WTC11 (cell line): ENCODE measurements at regions not wholly inside any gene's neighbourhood (a gene's known extent, or its start where the extent isn't known, plus 50 kb on each side); places are given as distances from the start of the nearest gene placed in this dataset.
A peak's percentile ranks its signal among the peaks of the same experiment; 100 is the strongest.

ENCODE experiments used
- ATAC-seq: fragments of 200-7000 bp; cut with Tn5 transposase; 2 replicates; pipeline ENCODE4 v1.10.0; 2021; ENCODE audit warnings: mild to moderate bottlenecking, moderate library complexity
- CTCF ChIA-PET: fragments of 300-600 bp; sonication (Branson Sonifier 250); formaldehyde crosslinking; loops from one replicate; lab custom pipeline; 2021; ENCODE audit warnings: antibody characterized with exemption; lab: Charles Lee
- POLR2A ChIA-PET: fragments of 350-600 bp; sonication (Branson Sonifier 250); formaldehyde crosslinking; loops from one replicate; lab custom pipeline; 2021; ENCODE audit warnings: antibody characterized with exemption; lab: Charles Lee
- DNase-seq: peaks from one replicate; pipeline ENCODE4 v3.0.0; 2021; ENCODE audit warnings: low spot score
- H3K27ac Mint-ChIP-seq: 2 replicates; pipeline ENCODE4 v1.8.0; 2021; ENCODE audit warnings: mixed read lengths
- H3K27me3 Mint-ChIP-seq: 2 replicates; pipeline ENCODE4 v1.8.0; 2021; ENCODE audit warnings: low read depth, mild to moderate bottlenecking, moderate library complexity, mixed read lengths
- H3K36me3 Mint-ChIP-seq: 2 replicates; pipeline ENCODE4 v1.8.0; 2021; ENCODE audit warnings: mixed read lengths
- H3K4me1 Mint-ChIP-seq: 2 replicates; pipeline ENCODE4 v1.8.0; 2022; ENCODE audit warnings: mixed read lengths
- H3K4me3 Mint-ChIP-seq: 2 replicates; pipeline ENCODE4 v1.8.0; 2021; ENCODE audit warnings: mild to moderate bottlenecking, moderate library complexity, mixed read lengths
- H3K9me3 Mint-ChIP-seq: 2 replicates; pipeline ENCODE4 v1.8.0; 2021; ENCODE audit warnings: mixed read lengths
- ATF1 ChIP-seq: sonication (generic); formaldehyde crosslinking; IDR thresholded peaks from 2 replicates; pipeline ENCODE4 v1.8.1; 2023; ENCODE audit warnings: mild to moderate bottlenecking, moderate library complexity, missing genetic modification reagents
- IRF2 ChIP-seq: sonication (generic); formaldehyde crosslinking; IDR thresholded peaks from 2 replicates; pipeline ENCODE4 v1.8.0; 2022; ENCODE audit warnings: low read depth, missing genetic modification reagents, borderline replicate concordance
- JUN ChIP-seq: sonication (generic); formaldehyde crosslinking; IDR thresholded peaks from 2 replicates; pipeline ENCODE4 v1.8.0; 2023; ENCODE audit warnings: mild to moderate bottlenecking, missing genetic modification reagents
- KAT7 ChIP-seq: sonication (generic); formaldehyde crosslinking; IDR thresholded peaks from 2 replicates; pipeline ENCODE4 v1.8.1; 2023; ENCODE audit warnings: missing genetic modification reagents, mild to moderate bottlenecking, borderline replicate concordance
- NFATC4 ChIP-seq: fragments of 250-450 bp; sonication (Bioruptor Pico); IDR thresholded peaks from 2 replicates; pipeline ENCODE4 v1.9.0; 2021; ENCODE audit warnings: mild to moderate bottlenecking
- OVOL2 ChIP-seq: fragments of 250-450 bp; sonication (Bioruptor Pico); IDR thresholded peaks from 2 replicates; pipeline ENCODE4 v1.9.0; 2021; ENCODE audit warnings: mild to moderate bottlenecking, borderline replicate concordance
- RELA ChIP-seq: sonication (generic); formaldehyde crosslinking; IDR thresholded peaks from 2 replicates; pipeline ENCODE4 v1.8.1; 2022; ENCODE audit warnings: missing genetic modification reagents, mild to moderate bottlenecking, borderline replicate concordance
- SP1 ChIP-seq: sonication (generic); formaldehyde crosslinking; conservative IDR thresholded peaks from 2 replicates; pipeline ENCODE4 v1.8.1; 2022; ENCODE audit warnings: missing genetic modification reagents
- ZBTB21 ChIP-seq: sonication (generic); formaldehyde crosslinking; IDR thresholded peaks from 2 replicates; pipeline ENCODE4 v1.8.1; 2023; ENCODE audit warnings: mild to moderate bottlenecking, missing genetic modification reagents, borderline replicate concordance
- ZNF121 ChIP-seq: sonication (generic); formaldehyde crosslinking; IDR thresholded peaks from 2 replicates; pipeline ENCODE4 v1.8.0; 2023; ENCODE audit warnings: missing genetic modification reagents
- ZNF138 ChIP-seq: sonication (generic); formaldehyde crosslinking; conservative IDR thresholded peaks from 2 replicates; pipeline ENCODE4 v1.8.1; 2022; ENCODE audit warnings: mild to moderate bottlenecking, moderate library complexity, missing genetic modification reagents
- ZNF416 ChIP-seq: fragments of 250-450 bp; sonication (Bioruptor Pico); IDR thresholded peaks from 2 replicates; pipeline ENCODE4 v1.9.0; 2021; ENCODE audit warnings: mild to moderate bottlenecking, inconsistent platforms
- TF ChIP-seq, protein P1 (sequence below): fragments of 200-600 bp; IDR thresholded peaks from 2 replicates; pipeline ENCODE4 v1.8.0; 2022; ENCODE audit warnings: antibody characterized with exemption
- TF ChIP-seq, protein P2 (sequence below): fragments of 250-450 bp; sonication (Bioruptor Pico); IDR thresholded peaks from 2 replicates; pipeline ENCODE4 v1.9.0; 2021; ENCODE audit warnings: mild to moderate bottlenecking, borderline replicate concordance
- TF ChIP-seq, protein P3 (sequence below): sonication (generic); formaldehyde crosslinking; IDR thresholded peaks from 2 replicates; pipeline ENCODE4 v1.8.1; 2023; ENCODE audit warnings: mild to moderate bottlenecking, missing genetic modification reagents, moderate library complexity
- TF ChIP-seq, protein P4 (sequence below): sonication (generic); formaldehyde crosslinking; IDR thresholded peaks from 2 replicates; pipeline ENCODE4 v1.8.1; 2023; ENCODE audit warnings: mild to moderate bottlenecking, moderate library complexity, missing genetic modification reagents
- TF ChIP-seq, protein P5 (sequence below): sonication (generic); formaldehyde crosslinking; IDR thresholded peaks from 2 replicates; pipeline ENCODE4 v1.8.1; 2022; ENCODE audit warnings: low read depth, missing genetic modification reagents, borderline replicate concordance
- TF ChIP-seq, protein P6 (sequence below): fragments of 250-450 bp; sonication (Bioruptor Pico); conservative IDR thresholded peaks from 2 replicates; pipeline ENCODE4 v1.9.0; 2021; ENCODE audit warnings: mild to moderate bottlenecking
- TF ChIP-seq, protein P7 (sequence below): sonication (generic); formaldehyde crosslinking; IDR thresholded peaks from 2 replicates; pipeline ENCODE4 v1.8.1; 2022; ENCODE audit warnings: low read depth, mild to moderate bottlenecking, moderate library complexity, missing genetic modification reagents, borderline replicate concordance

DNA sequence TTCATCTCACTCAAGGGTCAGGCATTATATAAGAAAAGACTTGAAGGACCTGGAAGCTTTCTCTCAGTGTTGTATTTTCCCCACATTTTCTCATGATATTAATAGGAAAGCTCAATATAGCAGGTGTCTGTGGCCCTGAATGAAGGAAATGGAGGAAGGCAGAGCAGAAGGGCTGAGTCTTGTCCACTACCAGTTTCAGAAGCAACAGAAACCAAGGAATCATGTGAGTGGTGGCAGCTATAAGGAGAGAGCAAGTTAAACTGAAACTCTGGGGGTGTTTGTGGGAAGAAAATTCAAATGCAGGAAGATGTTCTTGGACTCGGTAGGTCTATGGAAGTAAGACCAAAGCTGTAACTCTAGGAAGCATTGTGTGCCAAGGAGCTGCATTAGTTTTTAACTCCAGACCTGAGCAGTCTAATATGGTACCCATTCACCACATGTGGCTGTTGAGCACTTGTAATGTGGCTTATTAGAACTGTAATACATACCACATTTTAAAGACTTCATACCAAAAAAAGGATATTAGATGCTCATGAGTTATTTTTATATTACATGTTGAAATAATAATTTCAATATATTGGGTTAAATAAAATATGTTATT lies 278.8 kb upstream of the GADL1 start:
- Mint-ChIP-seq H3K4me1 (peaks cover 13% of the 10 kb centered on the region), H3K27me3 (no peaks in the 10 kb centered on the region), H3K27ac (no peak overlapping the region), H3K9me3 (peaks cover 5% of the 10 kb centered on the region), H3K4me3 (no peak overlapping the region), H3K36me3 (no peaks in the 10 kb centered on the region)
- ChIA-PET CTCF (interaction anchor here (0.7 to 1.2 kb wide), 2 partner anchors 298 to 405 kb away, joined by 3 read pairs; no protein-coding TSS in a partner anchor), POLR2A (no interaction called here)
- TF ChIP-seq JUN (CRISPR knock-in tag) (no peak), ZNF416 (CRISPR knock-in tag) (no peak), NFATC4 (no peak), OVOL2 (no peak), ATF1 (CRISPR knock-in tag) (no peak), SP1 (CRISPR knock-in tag) (no peak), ZBTB21 (CRISPR knock-in tag) (no peak), KAT7 (CRISPR knock-in tag) (no peak), ZNF121 (CRISPR knock-in tag) (no peak), RELA (CRISPR knock-in tag) (no peak)
- TF ChIP-seq, protein P1, sequence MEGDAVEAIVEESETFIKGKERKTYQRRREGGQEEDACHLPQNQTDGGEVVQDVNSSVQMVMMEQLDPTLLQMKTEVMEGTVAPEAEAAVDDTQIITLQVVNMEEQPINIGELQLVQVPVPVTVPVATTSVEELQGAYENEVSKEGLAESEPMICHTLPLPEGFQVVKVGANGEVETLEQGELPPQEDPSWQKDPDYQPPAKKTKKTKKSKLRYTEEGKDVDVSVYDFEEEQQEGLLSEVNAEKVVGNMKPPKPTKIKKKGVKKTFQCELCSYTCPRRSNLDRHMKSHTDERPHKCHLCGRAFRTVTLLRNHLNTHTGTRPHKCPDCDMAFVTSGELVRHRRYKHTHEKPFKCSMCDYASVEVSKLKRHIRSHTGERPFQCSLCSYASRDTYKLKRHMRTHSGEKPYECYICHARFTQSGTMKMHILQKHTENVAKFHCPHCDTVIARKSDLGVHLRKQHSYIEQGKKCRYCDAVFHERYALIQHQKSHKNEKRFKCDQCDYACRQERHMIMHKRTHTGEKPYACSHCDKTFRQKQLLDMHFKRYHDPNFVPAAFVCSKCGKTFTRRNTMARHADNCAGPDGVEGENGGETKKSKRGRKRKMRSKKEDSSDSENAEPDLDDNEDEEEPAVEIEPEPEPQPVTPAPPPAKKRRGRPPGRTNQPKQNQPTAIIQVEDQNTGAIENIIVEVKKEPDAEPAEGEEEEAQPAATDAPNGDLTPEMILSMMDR: no peak
- TF ChIP-seq, protein P2, sequence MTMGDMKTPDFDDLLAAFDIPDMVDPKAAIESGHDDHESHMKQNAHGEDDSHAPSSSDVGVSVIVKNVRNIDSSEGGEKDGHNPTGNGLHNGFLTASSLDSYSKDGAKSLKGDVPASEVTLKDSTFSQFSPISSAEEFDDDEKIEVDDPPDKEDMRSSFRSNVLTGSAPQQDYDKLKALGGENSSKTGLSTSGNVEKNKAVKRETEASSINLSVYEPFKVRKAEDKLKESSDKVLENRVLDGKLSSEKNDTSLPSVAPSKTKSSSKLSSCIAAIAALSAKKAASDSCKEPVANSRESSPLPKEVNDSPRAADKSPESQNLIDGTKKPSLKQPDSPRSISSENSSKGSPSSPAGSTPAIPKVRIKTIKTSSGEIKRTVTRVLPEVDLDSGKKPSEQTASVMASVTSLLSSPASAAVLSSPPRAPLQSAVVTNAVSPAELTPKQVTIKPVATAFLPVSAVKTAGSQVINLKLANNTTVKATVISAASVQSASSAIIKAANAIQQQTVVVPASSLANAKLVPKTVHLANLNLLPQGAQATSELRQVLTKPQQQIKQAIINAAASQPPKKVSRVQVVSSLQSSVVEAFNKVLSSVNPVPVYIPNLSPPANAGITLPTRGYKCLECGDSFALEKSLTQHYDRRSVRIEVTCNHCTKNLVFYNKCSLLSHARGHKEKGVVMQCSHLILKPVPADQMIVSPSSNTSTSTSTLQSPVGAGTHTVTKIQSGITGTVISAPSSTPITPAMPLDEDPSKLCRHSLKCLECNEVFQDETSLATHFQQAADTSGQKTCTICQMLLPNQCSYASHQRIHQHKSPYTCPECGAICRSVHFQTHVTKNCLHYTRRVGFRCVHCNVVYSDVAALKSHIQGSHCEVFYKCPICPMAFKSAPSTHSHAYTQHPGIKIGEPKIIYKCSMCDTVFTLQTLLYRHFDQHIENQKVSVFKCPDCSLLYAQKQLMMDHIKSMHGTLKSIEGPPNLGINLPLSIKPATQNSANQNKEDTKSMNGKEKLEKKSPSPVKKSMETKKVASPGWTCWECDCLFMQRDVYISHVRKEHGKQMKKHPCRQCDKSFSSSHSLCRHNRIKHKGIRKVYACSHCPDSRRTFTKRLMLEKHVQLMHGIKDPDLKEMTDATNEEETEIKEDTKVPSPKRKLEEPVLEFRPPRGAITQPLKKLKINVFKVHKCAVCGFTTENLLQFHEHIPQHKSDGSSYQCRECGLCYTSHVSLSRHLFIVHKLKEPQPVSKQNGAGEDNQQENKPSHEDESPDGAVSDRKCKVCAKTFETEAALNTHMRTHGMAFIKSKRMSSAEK: no peak
- TF ChIP-seq, protein P3, sequence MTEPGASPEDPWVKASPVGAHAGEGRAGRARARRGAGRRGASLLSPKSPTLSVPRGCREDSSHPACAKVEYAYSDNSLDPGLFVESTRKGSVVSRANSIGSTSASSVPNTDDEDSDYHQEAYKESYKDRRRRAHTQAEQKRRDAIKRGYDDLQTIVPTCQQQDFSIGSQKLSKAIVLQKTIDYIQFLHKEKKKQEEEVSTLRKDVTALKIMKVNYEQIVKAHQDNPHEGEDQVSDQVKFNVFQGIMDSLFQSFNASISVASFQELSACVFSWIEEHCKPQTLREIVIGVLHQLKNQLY: no peak
- TF ChIP-seq, protein P4, sequence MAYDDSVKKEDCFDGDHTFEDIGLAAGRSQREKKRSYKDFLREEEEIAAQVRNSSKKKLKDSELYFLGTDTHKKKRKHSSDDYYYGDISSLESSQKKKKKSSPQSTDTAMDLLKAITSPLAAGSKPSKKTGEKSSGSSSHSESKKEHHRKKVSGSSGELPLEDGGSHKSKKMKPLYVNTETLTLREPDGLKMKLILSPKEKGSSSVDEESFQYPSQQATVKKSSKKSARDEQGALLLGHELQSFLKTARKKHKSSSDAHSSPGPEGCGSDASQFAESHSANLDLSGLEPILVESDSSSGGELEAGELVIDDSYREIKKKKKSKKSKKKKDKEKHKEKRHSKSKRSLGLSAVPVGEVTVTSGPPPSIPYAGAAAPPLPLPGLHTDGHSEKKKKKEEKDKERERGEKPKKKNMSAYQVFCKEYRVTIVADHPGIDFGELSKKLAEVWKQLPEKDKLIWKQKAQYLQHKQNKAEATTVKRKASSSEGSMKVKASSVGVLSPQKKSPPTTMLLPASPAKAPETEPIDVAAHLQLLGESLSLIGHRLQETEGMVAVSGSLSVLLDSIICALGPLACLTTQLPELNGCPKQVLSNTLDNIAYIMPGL: no peak
- TF ChIP-seq, protein P5, sequence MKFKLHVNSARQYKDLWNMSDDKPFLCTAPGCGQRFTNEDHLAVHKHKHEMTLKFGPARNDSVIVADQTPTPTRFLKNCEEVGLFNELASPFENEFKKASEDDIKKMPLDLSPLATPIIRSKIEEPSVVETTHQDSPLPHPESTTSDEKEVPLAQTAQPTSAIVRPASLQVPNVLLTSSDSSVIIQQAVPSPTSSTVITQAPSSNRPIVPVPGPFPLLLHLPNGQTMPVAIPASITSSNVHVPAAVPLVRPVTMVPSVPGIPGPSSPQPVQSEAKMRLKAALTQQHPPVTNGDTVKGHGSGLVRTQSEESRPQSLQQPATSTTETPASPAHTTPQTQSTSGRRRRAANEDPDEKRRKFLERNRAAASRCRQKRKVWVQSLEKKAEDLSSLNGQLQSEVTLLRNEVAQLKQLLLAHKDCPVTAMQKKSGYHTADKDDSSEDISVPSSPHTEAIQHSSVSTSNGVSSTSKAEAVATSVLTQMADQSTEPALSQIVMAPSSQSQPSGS (CRISPR knock-in tag): no peak
- DNase-seq: no peak
- no peak for ATAC-seq

DNA sequence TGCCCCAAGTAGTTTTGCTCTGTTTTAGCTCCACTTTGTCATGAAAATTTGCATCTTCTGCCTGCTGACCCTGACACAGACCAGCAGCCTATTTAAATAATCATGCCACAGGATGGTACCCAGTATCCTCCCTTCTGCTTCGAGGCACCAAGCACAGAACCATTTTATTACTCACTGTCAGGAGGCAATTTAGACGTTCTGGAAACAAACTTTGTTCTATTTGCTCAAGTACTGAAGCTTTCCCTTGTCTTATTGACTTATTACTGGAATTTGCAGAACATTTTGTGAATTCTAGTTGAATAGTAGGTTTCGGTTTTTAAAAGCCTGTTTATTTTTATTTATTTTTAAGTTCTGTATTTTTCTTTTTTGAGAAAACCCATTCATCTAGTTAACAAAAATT lies 279.6 kb upstream of the GADL1 start:
- POLR2A ChIA-PET: interaction anchor here (0.9 kb wide), 1 partner anchor 12 kb away, joined by 3 read pairs; no protein-coding TSS in a partner anchor
- H3K36me3 Mint-ChIP-seq: no peaks in the 10 kb centered on the region
- H3K27ac Mint-ChIP-seq: no peak overlapping the region
- ATAC-seq (peak; percentile 47; the same call in 1 of the 2 replicates), DNase-seq (no peak)
- H3K27me3 Mint-ChIP-seq: no peaks in the 10 kb centered on the region
- H3K4me3 Mint-ChIP-seq: no peak overlapping the region
- peaks cover 5% of the 10 kb centered on the region for H3K9me3 Mint-ChIP-seq
- CTCF ChIA-PET: interaction anchor here (1.2 kb wide), 2 partner anchors 37 to 406 kb away, joined by 3 read pairs; no protein-coding TSS in a partner anchor
- H3K4me1 Mint-ChIP-seq: peaks cover 8% of the 10 kb centered on the region
- TF ChIP-seq ZNF138 (CRISPR knock-in tag) (no peak), IRF2 (CRISPR knock-in tag) (no peak)
- TF ChIP-seq, protein P6, sequence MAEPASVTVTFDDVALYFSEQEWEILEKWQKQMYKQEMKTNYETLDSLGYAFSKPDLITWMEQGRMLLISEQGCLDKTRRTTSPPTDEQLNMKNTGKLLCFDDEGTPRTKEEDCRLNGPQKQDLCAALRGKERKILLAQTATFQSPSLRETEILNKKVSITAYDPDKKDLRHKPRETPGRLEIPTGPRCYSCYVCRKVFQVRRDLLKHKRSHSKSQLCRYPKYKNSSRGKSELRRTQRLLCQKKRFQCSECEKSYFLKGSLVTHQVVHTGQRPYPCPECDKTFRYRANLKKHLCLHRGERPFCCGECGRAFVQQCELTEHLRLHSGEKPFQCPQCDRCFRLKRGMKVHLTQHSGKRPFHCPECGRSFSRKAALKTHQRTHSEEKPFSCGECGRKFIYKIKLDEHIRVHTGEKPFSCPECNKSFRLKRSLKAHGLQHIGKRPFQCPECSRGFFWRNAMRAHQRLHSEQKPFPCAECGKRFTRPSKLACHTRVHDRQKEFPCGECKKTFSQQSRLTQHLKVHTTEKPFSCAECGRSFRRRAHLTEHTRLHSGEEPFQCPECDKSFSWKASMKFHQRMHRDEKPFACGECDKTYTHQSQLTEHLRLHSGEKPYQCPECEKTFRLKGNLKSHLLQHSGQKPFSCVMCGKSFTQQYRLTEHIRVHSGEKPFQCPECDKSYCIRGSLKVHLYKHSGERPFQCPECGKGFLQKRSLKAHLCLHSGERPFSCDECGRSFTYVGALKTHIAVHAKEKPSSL (CRISPR knock-in tag): no peak
- TF ChIP-seq, protein P7, sequence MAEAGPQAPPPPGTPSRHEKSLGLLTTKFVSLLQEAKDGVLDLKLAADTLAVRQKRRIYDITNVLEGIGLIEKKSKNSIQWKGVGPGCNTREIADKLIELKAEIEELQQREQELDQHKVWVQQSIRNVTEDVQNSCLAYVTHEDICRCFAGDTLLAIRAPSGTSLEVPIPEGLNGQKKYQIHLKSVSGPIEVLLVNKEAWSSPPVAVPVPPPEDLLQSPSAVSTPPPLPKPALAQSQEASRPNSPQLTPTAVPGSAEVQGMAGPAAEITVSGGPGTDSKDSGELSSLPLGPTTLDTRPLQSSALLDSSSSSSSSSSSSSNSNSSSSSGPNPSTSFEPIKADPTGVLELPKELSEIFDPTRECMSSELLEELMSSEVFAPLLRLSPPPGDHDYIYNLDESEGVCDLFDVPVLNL (CRISPR knock-in tag): no peak
